IMR-90 (cell line): ENCODE measurements at regions not wholly inside any gene's neighbourhood (a gene's known extent, or its start where the extent isn't known, plus 50 kb on each side); places are given as distances from the start of the nearest gene placed in this dataset.

ENCODE experiments used
- ATAC-seq: fragments of 200-7000 bp; cut with Tn5 transposase; 2 replicates; pipeline ENCODE4 v1.9.1; 2020; ENCODE audit warnings: low read depth, mild to moderate bottlenecking, moderate library complexity
- BruUV-seq: library from RNA; stranded (reverse); fragments of 400-500 nt; replicated peaks from 2 replicates; lab custom pipeline; 2021; lab: Mats Ljungman, UMichigan
- CTCF ChIA-PET: fragments of 300-600 bp; formaldehyde crosslinking; extraction: SDS; loops from one replicate; lab custom pipeline; 2021; ENCODE audit warnings: antibody characterized with exemption; lab: Yijun Ruan, JAX
- POLR2A ChIA-PET: fragments of 300-600 bp; sonication (Branson Sonifier 250); formaldehyde crosslinking; loops from one replicate; lab custom pipeline; 2022; ENCODE audit warnings: antibody characterized with exemption; ENCODE audit not compliant: unreplicated experiment; lab: Charles Lee
- DNase-seq: peaks from one replicate; pipeline ENCODE4 v3.0.0; 2013
- H2AFZ ChIP-seq: replicated peaks from 2 replicates; pipeline ENCODE3; 2013; ENCODE audit warnings: low read length, mild to moderate bottlenecking; ENCODE audit not compliant: poor library complexity
- H2AK5ac ChIP-seq: 2 replicates; pipeline ENCODE4 v1.6.1; 2013; ENCODE audit warnings: low read depth, low read length, inconsistent platforms
- H2AK9ac ChIP-seq: replicated peaks from 2 replicates; pipeline ENCODE3; 2013; ENCODE audit warnings: mild to moderate bottlenecking, low read depth, low read length, moderate library complexity; ENCODE audit not compliant: poor library complexity
- H2BK120ac ChIP-seq: 2 replicates; pipeline ENCODE4 v1.6.1; 2013; ENCODE audit warnings: low read depth, low read length, inconsistent platforms
- H2BK15ac ChIP-seq: 3 replicates; pipeline ENCODE4 v1.6.1; 2013; ENCODE audit warnings: low read depth, low read length, inconsistent platforms
- H2BK20ac ChIP-seq: 2 replicates; pipeline ENCODE4 v1.6.1; 2013; ENCODE audit warnings: low read depth, mild to moderate bottlenecking, inconsistent platforms, low read length, moderate library complexity
- H2BK5ac ChIP-seq: 2 replicates; pipeline ENCODE4 v1.6.1; 2013; ENCODE audit warnings: mild to moderate bottlenecking, low read depth, low read length, inconsistent platforms; ENCODE audit not compliant: poor library complexity, severe bottlenecking
- H3K14ac ChIP-seq: replicated peaks from 2 replicates; pipeline ENCODE4 v1.6.1; 2013; ENCODE audit warnings: low read depth, low read length, inconsistent platforms
- H3K18ac ChIP-seq: 2 replicates; pipeline ENCODE4 v1.6.1; 2013; ENCODE audit warnings: low read depth, low read length, control low read depth
- H3K23ac ChIP-seq: 2 replicates; pipeline ENCODE4 v1.6.1; 2013; ENCODE audit warnings: low read depth, low read length, inconsistent platforms
- H3K27ac ChIP-seq: 2 replicates; pipeline ENCODE4 v1.5.1; 2013; ENCODE audit warnings: mild to moderate bottlenecking, control low read depth, low read length; ENCODE audit not compliant: insufficient read depth
- H3K27me3 ChIP-seq: 2 replicates; pipeline ENCODE4 v1.6.1; 2013; ENCODE audit warnings: low read length; ENCODE audit not compliant: control insufficient read depth, insufficient read depth
- H3K36me3 ChIP-seq: 2 replicates; pipeline ENCODE4 v1.6.1; 2013; ENCODE audit warnings: low read length, mixed read lengths; ENCODE audit not compliant: control insufficient read depth, insufficient read depth
- H3K4ac ChIP-seq: 2 replicates; pipeline ENCODE4 v1.6.1; 2013; ENCODE audit warnings: low read depth, low read length, inconsistent platforms
- H3K4me1 ChIP-seq: 2 replicates; pipeline ENCODE4 v1.6.1; 2013; ENCODE audit warnings: low read length, mixed read lengths; ENCODE audit not compliant: control insufficient read depth, insufficient read depth
- H3K4me2 ChIP-seq: 2 replicates; pipeline ENCODE4 v1.6.1; 2013; ENCODE audit warnings: low read depth, mild to moderate bottlenecking, control low read depth, low read length, moderate library complexity
- H3K4me3 ChIP-seq: 2 replicates; pipeline ENCODE4 v1.5.1; 2013; ENCODE audit warnings: low read depth, mild to moderate bottlenecking, control low read depth, low read length, moderate library complexity; ENCODE audit not compliant: insufficient read depth
- H3K56ac ChIP-seq: 2 replicates; pipeline ENCODE4 v1.6.1; 2013; ENCODE audit warnings: low read length, inconsistent platforms; ENCODE audit not compliant: insufficient read depth; ENCODE audit errors: extremely low read depth
- H3K79me1 ChIP-seq, 2 experiments: 2 replicates each; pipeline ENCODE4 v1.6.1; 2013; ENCODE audit warnings: low read length in 2 of 2, inconsistent platforms in 1 of 2, low read depth in 1 of 2
- H3K9ac ChIP-seq: 2 replicates; pipeline ENCODE4 v1.6.1; 2013; ENCODE audit warnings: low read depth, low read length, control low read depth
- H3K9me1 ChIP-seq: 2 replicates; pipeline ENCODE4 v1.6.1; 2013; ENCODE audit warnings: low read length, inconsistent platforms; ENCODE audit not compliant: insufficient read depth
- H3K9me3 ChIP-seq: 2 replicates; pipeline ENCODE4 v1.6.1; 2013; ENCODE audit warnings: low read length; ENCODE audit not compliant: control insufficient read depth, insufficient read depth
- H4K20me1 ChIP-seq: 2 replicates; pipeline ENCODE4 v1.6.1; 2013; ENCODE audit warnings: low read length, inconsistent platforms; ENCODE audit not compliant: insufficient read depth
- H4K5ac ChIP-seq: 2 replicates; pipeline ENCODE4 v1.6.1; 2013; ENCODE audit warnings: mild to moderate bottlenecking, low read depth, low read length, control low read depth
- H4K8ac ChIP-seq, 2 experiments: 2 replicates each; pipeline ENCODE4 v1.6.1; 2013; ENCODE audit warnings: low read depth in 2 of 2, low read length in 2 of 2, control low read depth in 1 of 2, inconsistent platforms in 1 of 2
- H4K91ac ChIP-seq: 2 replicates; pipeline ENCODE4 v1.6.1; 2013; ENCODE audit warnings: low read depth, low read length, inconsistent platforms; ENCODE audit not compliant: insufficient read depth
- RFX5 ChIP-seq: IDR thresholded peaks from 2 replicates; pipeline ENCODE4 v1.8.0; 2012; ENCODE audit warnings: low read depth, mild to moderate bottlenecking, low read length, moderate library complexity
- SMC3 ChIP-seq: fragments of 150-350 bp; IDR thresholded peaks from 2 replicates; pipeline ENCODE4 v1.6.1; 2016; ENCODE audit warnings: low read depth, mild to moderate bottlenecking, antibody characterized with exemption, low read length, moderate library complexity
- WGBS, 2 experiments: methylation state at CpG; one replicate each; pipeline versions ENCODE4 v1.1.5 to v1.1.7; 2013; ENCODE audit warnings: missing lambda C conversion rate in 2 of 2; ENCODE audit not compliant: insufficient read length in 1 of 2; ENCODE audit errors: extremely low coverage in 2 of 2; 5-methylcytosine and 5-hydroxymethylcytosine counted together
- dilution Hi-C: fragments of 300-500 bp; cut with HindIII; formaldehyde crosslinking; loops from one replicate; pipeline ENCODE4 v1.14.3; 2018; ENCODE audit warnings: low sequenced_read_pairs; ENCODE audit not compliant: unreplicated experiment
- in situ Hi-C: fragments of 300-500 bp; cut with MboI; formaldehyde crosslinking; loops from 3 replicates; pipeline ENCODE4 v1.14.3; 2019; ENCODE audit warnings: low sequenced_read_pairs, inconsistent platforms, mixed read lengths
- intact Hi-C: fragments of 100-400 bp; cut with micrococcal nuclease; formaldehyde crosslinking; loops from 2 replicates; pipeline ENCODE4 v1.10.0; 2022
- TF ChIP-seq, protein P1 (sequence below): conservative IDR thresholded peaks from 2 replicates; pipeline ENCODE4 v1.5.1; 2012; ENCODE audit warnings: mild to moderate bottlenecking, low read depth, low read length, improper control_type of control experiment

DNA sequence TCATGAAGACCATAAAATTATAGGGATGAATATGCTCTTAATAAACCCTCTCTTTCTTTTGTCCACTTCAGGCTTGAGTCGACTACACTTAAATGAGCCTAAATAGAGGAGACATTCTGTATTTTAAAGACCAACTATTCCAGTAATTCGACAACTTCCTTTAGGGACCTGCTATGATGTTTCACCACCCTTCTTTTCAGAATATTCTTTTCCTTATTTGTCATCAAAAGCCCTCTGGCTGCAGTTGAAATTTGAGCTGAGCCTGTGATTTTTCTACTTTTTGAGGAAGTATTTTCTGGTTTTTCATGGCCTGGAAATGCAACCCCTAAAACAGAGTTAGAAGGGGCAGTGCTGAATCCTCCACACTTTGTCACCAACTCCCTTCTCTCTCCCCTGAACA, 287.0 kb downstream of the EPHA4 start:
- Histone ChIP-seq H3K18ac (no peak overlapping the region; the same call in 1 of the 2 replicates), H3K14ac (0 out of 2 replicates have a peak overlapping the region, but pooled peaks have one; percentile 37), H4K8ac (0 out of 4 replicates have a peak overlapping the region, but pooled peaks of 1 of the 2 experiments have one; percentile 47), H2BK20ac (peak overlapping the region; percentile 59; the same call in 1 of the 2 replicates), H2BK120ac (peak overlapping the region; percentile 25; the same call in 1 of the 2 replicates), H3K79me1 (no peaks in the 10 kb centered on the region), H4K20me1 (no peaks in the 10 kb centered on the region), H3K56ac (no peak overlapping the region), H2AFZ (no peak overlapping the region), H3K4ac (peak overlapping the region; percentile 3; the same call in 1 of the 2 replicates), H3K4me1 (peaks cover 1% of the 10 kb centered on the region; the same call in 1 of the 2 replicates), H3K27ac (no peak overlapping the region), H2AK9ac (no peak overlapping the region), H3K9me3 (no peaks in the 10 kb centered on the region), H3K9ac (no peak overlapping the region; the same call in 1 of the 2 replicates), H3K36me3 (no peaks in the 10 kb centered on the region), H3K9me1 (no peaks in the 10 kb centered on the region), H2AK5ac (peak overlapping the region; percentile 49; the same call in 1 of the 2 replicates), H3K23ac (no peak overlapping the region), H3K4me2 (no peak overlapping the region), H2BK15ac (no peak overlapping the region), H3K4me3 (no peak overlapping the region), H4K5ac (no peak overlapping the region), H2BK5ac (no peak overlapping the region), H3K27me3 (peaks cover 2% of the 10 kb centered on the region; the same call in 1 of the 2 replicates), H4K91ac (no peak overlapping the region)
- ATAC-seq: no peak
- BruUV-seq: no TSS peak
- CTCF ChIA-PET: no interaction called here
- POLR2A ChIA-PET: no interaction called here
- no peak for DNase-seq
- WGBS, 2 experiments: no CpG with 5 or more reads among the region's 2 CpGs
- intact Hi-C loops: no loop called here
- dilution Hi-C loops: no loop called here
- in situ Hi-C loops: no loop called here
- TF ChIP-seq RFX5 (no peak), SMC3 (no peak)
- TF ChIP-seq, protein P1, sequence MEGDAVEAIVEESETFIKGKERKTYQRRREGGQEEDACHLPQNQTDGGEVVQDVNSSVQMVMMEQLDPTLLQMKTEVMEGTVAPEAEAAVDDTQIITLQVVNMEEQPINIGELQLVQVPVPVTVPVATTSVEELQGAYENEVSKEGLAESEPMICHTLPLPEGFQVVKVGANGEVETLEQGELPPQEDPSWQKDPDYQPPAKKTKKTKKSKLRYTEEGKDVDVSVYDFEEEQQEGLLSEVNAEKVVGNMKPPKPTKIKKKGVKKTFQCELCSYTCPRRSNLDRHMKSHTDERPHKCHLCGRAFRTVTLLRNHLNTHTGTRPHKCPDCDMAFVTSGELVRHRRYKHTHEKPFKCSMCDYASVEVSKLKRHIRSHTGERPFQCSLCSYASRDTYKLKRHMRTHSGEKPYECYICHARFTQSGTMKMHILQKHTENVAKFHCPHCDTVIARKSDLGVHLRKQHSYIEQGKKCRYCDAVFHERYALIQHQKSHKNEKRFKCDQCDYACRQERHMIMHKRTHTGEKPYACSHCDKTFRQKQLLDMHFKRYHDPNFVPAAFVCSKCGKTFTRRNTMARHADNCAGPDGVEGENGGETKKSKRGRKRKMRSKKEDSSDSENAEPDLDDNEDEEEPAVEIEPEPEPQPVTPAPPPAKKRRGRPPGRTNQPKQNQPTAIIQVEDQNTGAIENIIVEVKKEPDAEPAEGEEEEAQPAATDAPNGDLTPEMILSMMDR: no peak
